ENCODE measurements at regions not wholly inside any gene's neighbourhood (a gene's known extent, or its start where the extent isn't known, plus 50 kb on each side); places are given as distances from the start of the nearest gene placed in this dataset.

GRCh38 chr16:56011808-56012481 lies 136.8 kb upstream of the CES5A start:
- H3K27ac ChIP-seq, result no peak overlapping the region
- H3K4me1 ChIP-seq, result no peaks in the 10 kb centered on the region
- no peaks in the 10 kb centered on the region for H3K36me3 ChIP-seq
- ATAC-seq, result no peak
- no peak for TF ChIP-seq CTCF (IDR thresholded peaks at IDR 0.05)
- 28% methylated on average over 3 of the region's 3 CpGs for WGBS, 2 donors
- H3K4me3 ChIP-seq, result no peak overlapping the region
- DNase-seq, result no peak
- no peaks in the 10 kb centered on the region for H3K9me3 ChIP-seq
- peaks cover 0 to 3% (median 0%) of the 10 kb centered on the region in 4 donors for H3K27me3 ChIP-seq
- intact Hi-C loops (cut with DNase I), result no loop called here
- no peak for FAIRE-seq

GRCh38 chr16:56005958-56006357 lies 130.8 kb upstream of the CES5A start:
- ATAC-seq, result no peak
- Histone ChIP-seq H3K36me3 (no peaks in the 10 kb centered on the region), H3K27me3 (no peaks in the 10 kb centered on the region), H3K9me3 (no peaks in the 10 kb centered on the region), H3K27ac (no peak overlapping the region), H3K4me3 (no peak overlapping the region), H3K4me1 (no peaks in the 10 kb centered on the region)
- DNase-seq, result no peak
- intact Hi-C loops (cut with DNase I), result no loop called here
- no peak for FAIRE-seq
- 51 to 52% methylated on average over 1 of the region's 1 CpG for WGBS, 2 donors
- no peak for TF ChIP-seq CTCF (IDR thresholded peaks at IDR 0.05)

- 16 to 19% methylated on average over 1 of the region's 1 CpG for WGBS, 2 donors
- Histone ChIP-seq H3K27me3 (no peaks in the 10 kb centered on the region), H3K4me1 (no peaks in the 10 kb centered on the region), H3K36me3 (no peaks in the 10 kb centered on the region), H3K9me3 (no peaks in the 10 kb centered on the region), H3K27ac (no peak overlapping the region), H3K4me3 (no peak overlapping the region)
- TF ChIP-seq CTCF (IDR thresholded peaks at IDR 0.05), result no peak
- intact Hi-C loops (cut with DNase I), result no loop called here
- no peak for DNase-seq
- no peak for ATAC-seq
- no peak for FAIRE-seq
Observed at GRCh38 chr16:55999683-56000082, 124.5 kb upstream of the CES5A start.

GRCh38 chr16:55993088-55993487 lies 117.9 kb upstream of the CES5A start:
- no peak for ATAC-seq
- FAIRE-seq, result no peak
- no peak overlapping the region for H3K27ac ChIP-seq
- intact Hi-C loops (cut with DNase I), result no loop called here
- TF ChIP-seq CTCF (IDR thresholded peaks at IDR 0.05), result no peak
- no peak for DNase-seq
- no peaks in the 10 kb centered on the region for H3K27me3 ChIP-seq
- H3K4me3 ChIP-seq, result no peak overlapping the region
- WGBS, 2 donors, result 72 to 78% methylated on average over 3 of the region's 3 CpGs
- no peaks in the 10 kb centered on the region for H3K4me1 ChIP-seq
- H3K9me3 ChIP-seq, result no peaks in the 10 kb centered on the region
- H3K36me3 ChIP-seq, result no peaks in the 10 kb centered on the region

- no peaks in the 10 kb centered on the region for H3K9me3 ChIP-seq
- no peaks in the 10 kb centered on the region for H3K27me3 ChIP-seq
- H3K27ac ChIP-seq, result no peak overlapping the region
- no peaks in the 10 kb centered on the region for H3K36me3 ChIP-seq
- whole genome bisulfite sequencing, 2 donors, result 21 to 43% methylated on average over 1 of the region's 1 CpG
- no peak for TF ChIP-seq CTCF (IDR thresholded peaks at IDR 0.05)
- no peaks in the 10 kb centered on the region for H3K4me1 ChIP-seq
- intact Hi-C loops (cut with DNase I), result no loop called here
- FAIRE-seq, result no peak
- ATAC-seq, result no peak
- no peak overlapping the region for H3K4me3 ChIP-seq
- DNase-seq, result no peak
Observed at GRCh38 chr16:55992551-55992950, 117.4 kb upstream of the CES5A start.

Data from pancreas (tissue), 10 donors.